Heart left ventricle (tissue), 13 donors: ENCODE measurements at regions not wholly inside any gene's neighbourhood (a gene's known extent, or its start where the extent isn't known, plus 50 kb on each side); places are given as distances from the start of the nearest gene placed in this dataset.

Source experiments
- CTCF ChIP-seq, 12 donors: fragments of 200-600 bp; sonication (generic) in 4 of 12; IDR thresholded peaks; one replicate each; pipeline versions ENCODE4 v1.5.0 to v1.8.0; 2018 to 2022; ENCODE audit warnings: antibody characterized with exemption in 12 of 12, mild to moderate bottlenecking in 5 of 12
- POLR2A ChIP-seq, 2 donors: fragments of 450-650 bp; IDR thresholded peaks; one replicate each; pipeline ENCODE4 v1.6.1; 2017; ENCODE audit warnings: antibody characterized with exemption in 2 of 2, mild to moderate bottlenecking in 2 of 2, moderate library complexity in 2 of 2
- donor health status: ischemic (EF 13 %, LVEDD 7.1; RV severe dilation, severe dysfunction).
- donor health status: DM: no; HTN: yes; CAD: no.
- donor health status: DM: no; HTN: no; CAD: no.
- donor health status: ischemic (EF 25% LVEDD 6.9; RV normal size, moderate dysfunction).
- donor health status: ischemic (EF 25% LVEDD 5.7; RV mildly dilated, moderate dysfunction).
- donor health status: ischemic (EF 35%, LVEDD 5.7; RV mildly dilated, moderate dysfunction).
- donor health status: nonischemic (EF 11% LVEDD 7.7; RV severe dilation, severe dysfunction).
- donor health status: DM: yes; HTN: yes; CAD: no.
- donor health status: PGD.
- donor health status: ischemic (EF 29% LVEDD 5.4; RV normal size, mild dysfunction).
- donor health status: nonischemic (EF 23%, LVEDD 6.1; RV moderate dilation, normal function).

- TF ChIP-seq CTCF (IDR thresholded peaks at IDR 0.05) = no peak
- TF ChIP-seq POLR2A (IDR thresholded peaks at IDR 0.05) = no peak
Observed at GRCh38 chr6:10316373-10316721, 98.5 kb downstream of the TFAP2A start.
